Lower lobe of right lung (tissue), 2 donors: ENCODE measurements at regions not wholly inside any gene's neighbourhood (a gene's known extent, or its start where the extent isn't known, plus 50 kb on each side); places are given as distances from the start of the nearest gene placed in this dataset.

ENCODE experiments used
- ATAC-seq, 2 donors: fragments of 200-7000 bp; cut with Tn5 transposase; one replicate each; pipeline ENCODE4 v1.9.1; 2020 to 2022; ENCODE audit warnings: mild to moderate bottlenecking in 2 of 2, moderate library complexity in 2 of 2
- DNase-seq: peaks from one replicate; pipeline ENCODE4 v3.0.0-alpha.2; 2020
- H3K27ac ChIP-seq: fragments of 200-600 bp; one replicate; pipeline ENCODE4 v1.8.0; 2022
- H3K27me3 ChIP-seq: fragments of 200-600 bp; one replicate; pipeline ENCODE4 v1.8.0; 2022; ENCODE audit warnings: low read depth
- H3K36me3 ChIP-seq: fragments of 200-600 bp; one replicate; pipeline ENCODE4 v1.8.0; 2022; ENCODE audit warnings: mild to moderate bottlenecking
- H3K4me1 ChIP-seq: fragments of 200-600 bp; one replicate; pipeline ENCODE4 v1.8.0; 2022
- H3K4me3 ChIP-seq: fragments of 200-600 bp; one replicate; pipeline ENCODE4 v1.8.0; 2022; ENCODE audit warnings: mild to moderate bottlenecking
- H3K9me3 ChIP-seq: fragments of 200-600 bp; one replicate; pipeline ENCODE4 v1.8.0; 2022
- intact Hi-C: fragments of 100-400 bp; cut with DNase I; formaldehyde crosslinking; loops from one replicate; pipeline ENCODE4 v1.11.0; 2022
- TF ChIP-seq, protein P1 (sequence below): fragments of 200-600 bp; IDR thresholded peaks from one replicate; pipeline ENCODE4 v1.8.0; 2022; ENCODE audit warnings: antibody characterized with exemption, mild to moderate bottlenecking
- donor health status: DM: no; HTN: yes; CAD: no; lungs with severe emphysema.

DNA sequence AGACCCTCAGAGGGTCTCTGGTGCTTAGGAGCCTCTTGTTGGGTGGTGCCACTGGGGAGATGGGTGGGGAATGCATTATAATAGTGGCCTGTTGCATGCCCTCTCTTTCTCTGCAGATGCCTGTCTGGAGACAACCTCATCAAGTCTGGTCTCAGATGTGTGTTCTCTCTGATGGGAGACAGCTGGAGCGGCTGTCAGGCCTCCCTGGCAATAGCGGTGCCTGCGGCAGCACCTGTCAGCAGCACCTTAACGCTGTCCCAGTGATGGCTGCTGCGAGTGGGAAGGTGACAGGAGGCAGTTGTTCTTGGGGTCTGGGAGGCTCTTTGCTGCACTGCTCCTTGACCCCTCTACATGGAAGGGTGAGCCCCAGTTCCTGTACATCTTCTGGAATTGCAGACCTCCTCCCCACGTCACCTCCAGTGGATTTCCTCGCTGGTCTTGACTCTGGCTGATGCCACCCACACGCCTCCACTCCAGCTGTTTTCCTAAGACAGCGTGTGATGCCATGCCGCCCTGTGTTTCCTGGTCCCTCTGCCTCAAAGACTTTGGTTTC lies 63.3 kb upstream of the BLCAP start:
- DNase-seq (no peak), ATAC-seq (no peak)
- Histone ChIP-seq H3K4me1 (no peaks in the 10 kb centered on the region), H3K27ac (no peak overlapping the region), H3K36me3 (no peaks in the 10 kb centered on the region), H3K9me3 (peaks cover 4% of the 10 kb centered on the region), H3K4me3 (no peak overlapping the region), H3K27me3 (peaks cover 8% of the 10 kb centered on the region)
- intact Hi-C loops = no loop called here
- TF ChIP-seq, protein P1, sequence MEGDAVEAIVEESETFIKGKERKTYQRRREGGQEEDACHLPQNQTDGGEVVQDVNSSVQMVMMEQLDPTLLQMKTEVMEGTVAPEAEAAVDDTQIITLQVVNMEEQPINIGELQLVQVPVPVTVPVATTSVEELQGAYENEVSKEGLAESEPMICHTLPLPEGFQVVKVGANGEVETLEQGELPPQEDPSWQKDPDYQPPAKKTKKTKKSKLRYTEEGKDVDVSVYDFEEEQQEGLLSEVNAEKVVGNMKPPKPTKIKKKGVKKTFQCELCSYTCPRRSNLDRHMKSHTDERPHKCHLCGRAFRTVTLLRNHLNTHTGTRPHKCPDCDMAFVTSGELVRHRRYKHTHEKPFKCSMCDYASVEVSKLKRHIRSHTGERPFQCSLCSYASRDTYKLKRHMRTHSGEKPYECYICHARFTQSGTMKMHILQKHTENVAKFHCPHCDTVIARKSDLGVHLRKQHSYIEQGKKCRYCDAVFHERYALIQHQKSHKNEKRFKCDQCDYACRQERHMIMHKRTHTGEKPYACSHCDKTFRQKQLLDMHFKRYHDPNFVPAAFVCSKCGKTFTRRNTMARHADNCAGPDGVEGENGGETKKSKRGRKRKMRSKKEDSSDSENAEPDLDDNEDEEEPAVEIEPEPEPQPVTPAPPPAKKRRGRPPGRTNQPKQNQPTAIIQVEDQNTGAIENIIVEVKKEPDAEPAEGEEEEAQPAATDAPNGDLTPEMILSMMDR = no peak

GRCh38 chr20:37586078-37586477 lies 58.4 kb upstream of the BLCAP start:
- no peak for ATAC-seq
- TF ChIP-seq, protein P1 = no peak

GRCh38 chr20:37584238-37584807 lies 56.6 kb upstream of the BLCAP start:
- Histone ChIP-seq H3K27me3 (peaks cover 13% of the 10 kb centered on the region), H3K4me3 (no peak overlapping the region), H3K36me3 (no peaks in the 10 kb centered on the region), H3K27ac (no peak overlapping the region), H3K4me1 (no peaks in the 10 kb centered on the region), H3K9me3 (peaks cover 4% of the 10 kb centered on the region)
- no peak for DNase-seq
- intact Hi-C loops = no loop called here
- no peak for ATAC-seq
- TF ChIP-seq, protein P1 = no peak

More at GRCh38 chr20:37586078-37586477, 58.4 kb upstream of the BLCAP start:
- Histone ChIP-seq H3K27ac (no peak overlapping the region), H3K27me3 (peaks cover 12% of the 10 kb centered on the region), H3K4me3 (no peak overlapping the region), H3K36me3 (no peaks in the 10 kb centered on the region), H3K9me3 (peaks cover 4% of the 10 kb centered on the region), H3K4me1 (no peaks in the 10 kb centered on the region)
- intact Hi-C loops = no loop called here
- DNase-seq = no peak

DNA sequence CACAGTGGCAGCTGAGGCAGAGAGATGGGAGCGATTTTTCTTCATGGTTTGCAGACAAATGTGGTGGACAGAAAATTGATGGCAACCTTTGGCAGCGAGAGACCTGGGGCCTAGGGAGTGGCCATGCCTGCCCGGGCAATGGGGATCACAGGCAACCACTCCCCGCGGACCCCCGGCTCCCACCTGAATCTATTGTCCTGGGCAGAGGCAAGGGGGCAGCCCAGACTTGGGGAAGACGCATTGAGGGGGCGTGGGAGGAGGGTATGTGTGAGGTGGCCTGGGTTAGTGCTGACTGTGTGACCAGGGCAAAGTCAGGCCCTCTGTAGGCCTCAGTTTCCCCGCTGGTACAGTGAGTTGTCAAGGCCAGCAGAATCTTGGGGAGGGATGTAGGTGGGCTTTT lies 53.6 kb upstream of the BLCAP start:
- ATAC-seq (no peak), DNase-seq (no peak)
- H3K27me3 ChIP-seq = peaks cover 13% of the 10 kb centered on the region
- H3K4me3 ChIP-seq = no peak overlapping the region
- no peak overlapping the region for H3K27ac ChIP-seq
- H3K9me3 ChIP-seq = no peaks in the 10 kb centered on the region
- TF ChIP-seq, protein P1 = no peak
- H3K4me1 ChIP-seq = no peaks in the 10 kb centered on the region
- intact Hi-C loops = no loop called here
- no peaks in the 10 kb centered on the region for H3K36me3 ChIP-seq

DNA sequence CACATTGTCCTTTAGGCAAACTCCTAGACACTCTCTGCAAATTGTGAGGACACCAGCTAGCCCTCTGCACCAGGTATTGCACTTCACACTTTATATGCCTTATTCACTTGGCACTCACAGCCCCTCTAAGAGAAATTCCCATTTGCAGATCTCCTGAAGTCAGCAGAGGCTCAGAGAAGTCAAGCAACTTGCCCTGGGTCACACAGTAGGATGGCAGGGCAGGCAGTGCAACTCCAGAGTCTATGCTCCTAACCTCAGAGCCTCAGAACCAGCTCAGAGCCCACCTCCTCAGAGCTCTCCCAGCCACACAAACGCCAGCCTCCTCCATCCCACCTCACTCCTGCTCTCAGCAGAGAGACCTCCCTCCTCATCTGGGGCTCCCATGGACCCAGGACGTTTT lies 52.4 kb upstream of the BLCAP start:
- DNase-seq = no peak
- no peaks in the 10 kb centered on the region for H3K9me3 ChIP-seq
- H3K36me3 ChIP-seq = no peaks in the 10 kb centered on the region
- no peak overlapping the region for H3K27ac ChIP-seq
- no peak for ATAC-seq
- H3K4me1 ChIP-seq = no peaks in the 10 kb centered on the region
- intact Hi-C loops = no loop called here
- no peak overlapping the region for H3K4me3 ChIP-seq
- peaks cover 13% of the 10 kb centered on the region for H3K27me3 ChIP-seq
- TF ChIP-seq, protein P1 = no peak
